Hepatic stellate cell (primary cell): ENCODE measurements at regions not wholly inside any gene's neighbourhood (a gene's known extent, or its start where the extent isn't known, plus 50 kb on each side); places are given as distances from the start of the nearest gene placed in this dataset.

ENCODE experiments used
- DNase-seq: peaks from one replicate; pipeline ENCODE4 v3.0.0; 2011; ENCODE audit warnings: low spot score

DNA sequence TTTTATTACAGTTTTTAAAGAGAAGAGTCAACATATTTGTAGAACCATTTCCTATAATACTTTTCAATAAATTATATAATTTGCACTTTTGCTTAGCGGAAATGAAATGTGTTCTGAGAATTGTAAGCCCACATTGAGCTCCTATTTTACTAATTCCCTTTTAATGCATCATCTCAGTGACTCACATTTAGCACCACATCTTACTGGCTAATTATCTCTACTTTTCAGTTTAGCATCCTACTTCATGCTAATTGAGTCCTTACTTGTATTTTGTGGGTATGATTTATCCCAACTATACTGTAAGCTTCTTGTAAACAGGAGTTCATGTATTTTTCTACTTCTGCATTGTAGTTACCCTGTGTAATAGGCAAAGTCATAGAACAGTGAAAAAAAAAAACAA is 67.5 kb downstream of the TMX1 start:
- no peak for DNase-seq

GRCh38 chr14:51308866-51309265 is 68.8 kb downstream of the TMX1 start:
- no peak for DNase-seq

DNA sequence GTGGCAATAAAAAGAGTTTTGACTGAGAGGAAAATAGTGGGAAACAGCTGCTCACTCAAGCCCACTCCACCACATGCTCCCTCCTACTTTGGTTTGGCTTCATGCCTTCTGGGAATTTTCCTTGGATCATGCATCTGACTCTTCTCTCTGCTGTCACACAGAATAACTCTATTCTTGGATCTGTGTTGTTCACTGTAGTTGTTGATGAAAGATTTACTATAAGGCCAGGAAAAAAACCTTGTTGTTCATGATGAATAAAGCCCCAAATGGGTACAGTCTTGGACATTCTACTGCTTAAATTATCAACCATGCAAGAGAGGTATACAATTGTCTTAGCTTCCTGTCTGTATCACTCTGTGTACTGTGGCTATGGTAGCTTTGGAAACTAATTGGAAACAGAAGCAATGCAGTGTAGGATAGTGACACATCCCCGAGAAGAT is 70.5 kb downstream of the TMX1 start:
- no peak for DNase-seq

DNA sequence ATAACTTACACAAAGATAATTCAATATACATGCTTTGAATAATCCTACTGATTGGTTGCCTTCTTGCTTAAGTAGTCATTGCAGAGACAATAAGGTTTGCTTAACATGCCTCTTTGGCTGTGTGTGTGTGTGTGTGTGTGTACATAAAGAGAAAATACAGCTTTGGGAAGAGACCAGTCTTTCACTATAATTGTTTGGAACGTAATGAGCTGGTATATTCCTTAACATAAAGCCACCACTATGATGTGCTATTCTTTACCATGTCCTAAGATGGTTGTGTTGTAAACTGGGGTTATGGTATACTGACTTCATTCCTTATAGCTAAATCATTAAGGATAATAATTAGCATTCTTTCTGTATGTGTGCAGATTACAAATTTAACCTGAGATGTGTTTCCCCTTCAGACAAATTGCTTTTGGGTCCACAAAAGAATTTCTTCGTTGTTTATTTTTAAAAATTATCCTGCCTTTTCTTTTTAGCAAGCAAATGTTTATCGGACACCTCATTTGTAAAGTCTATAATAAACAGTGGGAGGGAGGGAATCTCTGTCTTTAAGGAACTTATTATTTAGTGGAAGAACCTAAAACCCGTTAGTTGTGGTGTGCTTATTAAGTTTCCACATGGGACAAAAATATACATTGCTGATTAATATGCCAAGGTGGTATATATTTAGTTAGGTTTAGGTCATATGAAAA is 74.4 kb downstream of the TMX1 start:
- no peak for DNase-seq

GRCh38 chr14:51317373-51317772 is 77.3 kb downstream of the TMX1 start:
- no peak for DNase-seq

DNA sequence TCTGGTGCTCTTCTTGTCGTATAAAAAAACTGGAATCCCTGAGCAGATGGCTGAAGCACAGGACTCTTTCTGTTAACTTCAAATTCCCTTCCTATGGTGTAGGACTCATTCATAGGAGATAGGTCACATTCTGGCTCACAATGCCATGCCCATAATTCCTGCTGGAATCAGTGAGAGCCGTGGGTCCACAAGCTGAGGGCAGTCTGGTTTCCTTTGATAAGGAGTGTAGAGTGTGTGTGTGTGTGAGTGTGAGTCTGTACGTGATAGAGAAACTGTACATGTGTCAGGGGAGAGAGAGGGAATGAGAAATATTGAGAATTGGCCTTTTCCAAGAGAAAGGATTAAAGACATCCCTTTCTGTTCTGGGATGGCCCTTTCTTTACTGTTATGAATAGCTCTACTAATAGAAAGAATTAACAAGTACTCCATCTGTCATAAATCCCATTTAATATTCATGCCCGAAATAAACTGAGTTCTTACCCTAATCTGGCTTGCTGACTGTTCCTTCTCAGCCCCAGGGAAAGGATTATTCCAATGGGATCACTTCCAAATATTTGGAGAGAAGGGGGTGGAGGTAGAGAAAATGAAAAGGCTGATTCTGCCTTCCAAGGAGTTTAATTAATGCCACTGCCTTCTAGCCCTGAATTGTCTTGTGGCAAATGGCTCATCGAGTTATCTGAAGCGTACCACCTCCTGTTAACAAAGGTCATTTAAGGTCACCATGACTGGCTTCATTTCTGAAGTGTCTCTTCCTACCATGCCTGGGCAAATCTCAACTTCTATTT is 79.0 kb downstream of the TMX1 start:
- no peak for DNase-seq

GRCh38 chr14:51321036-51321435 is 81.0 kb downstream of the TMX1 start:
- no peak for DNase-seq

DNA sequence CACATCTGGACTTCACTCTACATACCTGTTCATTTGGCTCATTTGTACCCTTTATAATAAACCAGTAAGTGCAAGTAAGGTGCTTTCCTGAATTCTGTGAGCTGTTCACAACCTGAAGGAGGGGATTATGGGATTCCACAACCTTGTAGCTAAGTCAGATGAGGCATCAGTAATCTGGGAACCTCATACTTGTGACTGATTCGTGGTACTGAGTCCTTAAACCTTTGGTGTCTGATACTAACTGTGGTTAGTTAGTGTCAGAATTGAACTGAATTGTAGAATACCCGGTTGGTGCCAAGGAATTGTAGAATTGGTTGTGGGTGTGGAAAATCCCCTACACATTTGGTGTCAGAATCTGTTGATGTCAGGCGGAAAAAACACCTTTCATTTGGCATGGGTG is 83.4 kb downstream of the TMX1 start:
- DNase-seq, result no peak

GRCh38 chr14:51327376-51327775 is 87.3 kb downstream of the TMX1 start:
- no peak for DNase-seq

DNA sequence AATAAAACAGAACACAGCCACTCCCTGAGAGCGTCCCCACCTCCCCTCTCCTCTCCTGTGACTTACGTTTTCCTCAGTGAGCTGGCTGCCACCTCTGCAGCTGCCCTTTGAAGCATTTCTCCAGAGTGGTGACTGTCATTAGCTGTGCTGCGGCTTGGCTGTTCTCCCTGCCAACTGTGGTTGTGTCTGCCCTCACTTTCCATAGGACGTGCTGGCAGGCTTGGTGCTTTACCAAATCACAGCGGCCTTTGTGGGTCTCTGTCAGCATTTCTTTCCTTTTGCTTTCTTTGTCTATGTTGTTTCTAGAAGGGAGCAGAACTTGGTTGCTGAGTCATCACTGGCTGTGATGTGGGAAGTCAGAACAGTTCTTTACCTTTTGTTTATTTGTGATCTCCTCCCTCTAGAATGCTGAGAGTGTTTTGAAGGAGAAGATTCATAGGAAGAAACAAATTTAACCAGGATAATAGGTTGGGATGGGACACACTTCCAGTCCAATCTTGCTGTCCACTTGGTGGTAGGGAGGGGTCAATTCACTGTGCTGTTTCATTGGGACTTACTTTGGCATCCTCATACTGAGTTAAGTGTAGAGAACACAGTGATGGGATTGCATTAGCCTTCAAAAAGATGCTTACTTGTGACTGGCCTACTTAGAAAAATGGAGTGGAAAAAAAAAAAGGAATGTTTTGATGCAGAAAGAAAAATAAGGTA is 88.2 kb downstream of the TMX1 start:
- DNase-seq, result peak; percentile 18

- DNase-seq, result no peak
Observed at GRCh38 chr14:51328772-51329353, 88.8 kb downstream of the TMX1 start.

- no peak for DNase-seq
Observed at GRCh38 chr14:51331486-51332367, 91.7 kb downstream of the TMX1 start.

GRCh38 chr14:51333299-51333698 is 93.3 kb downstream of the TMX1 start:
- DNase-seq, result no peak

- DNase-seq, result no peak
Observed at GRCh38 chr14:51333901-51334521, 94.0 kb downstream of the TMX1 start.

- DNase-seq, result no peak
Observed at GRCh38 chr14:51334566-51334965, 94.5 kb downstream of the TMX1 start.

- no peak for DNase-seq
Observed at GRCh38 chr14:51335531-51335930, 95.5 kb downstream of the TMX1 start.

- DNase-seq, result no peak
Observed at GRCh38 chr14:51335961-51336723, 96.1 kb downstream of the TMX1 start.

DNA sequence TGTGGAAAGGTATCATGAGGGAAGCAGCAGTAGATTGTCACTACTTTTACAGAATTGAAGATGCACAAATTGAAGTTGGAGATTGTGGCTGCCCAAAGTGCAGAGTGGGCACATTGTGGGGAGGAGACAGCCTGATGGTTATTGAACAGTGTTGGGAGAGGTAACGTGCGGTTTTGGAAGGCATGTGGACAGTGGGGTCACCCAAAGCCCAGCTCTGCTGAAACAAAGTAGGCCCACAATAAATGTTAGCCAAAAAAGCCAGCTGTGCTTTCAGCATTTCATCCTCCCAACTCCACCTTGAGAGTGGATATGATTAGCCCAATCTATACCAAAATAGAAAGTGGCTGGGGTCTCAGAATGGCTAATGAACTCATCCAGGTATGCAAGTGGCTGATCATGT is 96.7 kb downstream of the TMX1 start:
- DNase-seq, result no peak

GRCh38 chr14:51337520-51337919 is 97.5 kb downstream of the TMX1 start:
- DNase-seq, result no peak

DNA sequence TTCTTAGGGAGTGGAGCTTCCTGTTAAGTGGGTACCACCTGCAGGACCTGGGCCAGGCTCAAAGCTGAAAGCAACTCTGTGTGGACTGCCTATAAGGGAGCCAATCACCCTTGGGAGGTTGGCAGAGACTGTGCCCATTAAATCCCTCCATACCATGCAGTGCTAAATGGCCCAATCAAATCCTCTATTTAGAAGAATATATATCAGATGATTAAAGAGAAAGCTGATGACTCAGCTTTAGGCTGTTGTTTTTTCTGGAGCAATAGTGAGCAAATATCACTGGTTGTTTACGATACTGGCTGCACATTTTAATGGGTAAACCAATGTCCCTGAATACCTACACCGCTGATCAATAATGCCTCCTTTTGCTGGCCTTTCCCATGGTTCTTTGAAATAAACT is 101.3 kb downstream of the TMX1 start:
- no peak for DNase-seq
